GM23248 (cell line): ENCODE measurements at regions not wholly inside any gene's neighbourhood (a gene's known extent, or its start where the extent isn't known, plus 50 kb on each side); places are given as distances from the start of the nearest gene placed in this dataset.

Experiments
- EZH2 ChIP-seq: fragments of 200-600 bp; sonication (generic); IDR thresholded peaks from 2 replicates; pipeline ENCODE4 v1.6.1; 2018; ENCODE audit warnings: antibody characterized with exemption, mild to moderate bottlenecking; ENCODE audit not compliant: insufficient read depth, poor library complexity, severe bottlenecking
- EZH2phosphoT487 ChIP-seq: fragments of 200-600 bp; sonication (generic); IDR thresholded peaks from 2 replicates; pipeline ENCODE4 v1.6.1; 2018; ENCODE audit warnings: antibody characterized with exemption, moderate library complexity, mild to moderate bottlenecking, low read depth; ENCODE audit not compliant: insufficient read depth

DNA sequence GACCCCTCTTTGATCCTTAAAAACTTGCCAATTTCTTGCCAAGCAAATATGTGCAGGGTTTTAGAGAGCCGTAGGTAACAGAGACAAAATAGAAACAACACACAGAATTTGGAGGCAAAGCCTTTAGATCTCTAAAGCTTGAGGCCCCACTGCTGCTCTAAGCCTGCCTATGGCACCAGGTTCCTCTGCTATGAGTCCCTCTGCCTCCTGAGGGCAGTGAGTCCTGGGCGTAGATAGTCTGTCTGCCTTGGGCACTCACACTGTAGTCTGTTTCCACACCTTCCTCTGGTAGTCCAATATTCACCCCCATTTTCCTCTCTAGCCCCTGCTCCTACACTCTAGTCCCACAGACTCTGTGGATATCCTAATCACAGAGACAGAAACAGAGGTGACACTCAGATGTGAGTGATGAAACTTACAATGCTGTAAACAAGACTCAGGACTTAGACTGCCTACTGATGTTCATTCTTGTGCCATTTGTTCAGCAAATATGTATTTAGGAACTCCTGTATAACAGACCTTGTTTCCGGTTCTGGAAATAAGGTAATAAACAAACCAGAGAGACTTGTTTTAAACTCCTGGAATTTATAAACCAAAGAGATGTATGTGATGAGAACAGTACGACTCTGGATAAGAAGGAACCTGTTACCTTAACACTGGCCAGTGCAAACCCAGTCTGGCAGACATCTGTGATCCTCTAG lies 153.3 kb upstream of the PRSS1 start:
- TF ChIP-seq EZH2phosphoT487 (no peak), EZH2 (no peak)
